GM23338 (cell line): ENCODE measurements at regions not wholly inside any gene's neighbourhood (a gene's known extent, or its start where the extent isn't known, plus 50 kb on each side); places are given as distances from the start of the nearest gene placed in this dataset.

Experiments used
- CREB1 ChIP-seq: fragments of 250-450 bp; sonication (Bioruptor Pico); IDR thresholded peaks from 2 replicates; pipeline ENCODE4 v1.5.0; 2020; ENCODE audit warnings: low read depth, mild to moderate bottlenecking, moderate library complexity
- CTCF ChIP-seq, 2 experiments: fragments of 200-600 bp in 1 of 2; sonication (generic) in 1 of 2; conservative IDR thresholded peaks; 2 replicates each; pipeline versions ENCODE4 v1.5.1 to v1.6.1; 2016 to 2017; ENCODE audit warnings: antibody characterized with exemption in 2 of 2, low read depth in 2 of 2, mild to moderate bottlenecking in 2 of 2, moderate library complexity in 1 of 2
- ETS1 ChIP-seq: IDR thresholded peaks from 2 replicates; pipeline ENCODE4 v1.6.1; 2016; ENCODE audit warnings: antibody characterized with exemption
- EZH2 ChIP-seq: fragments of 200-600 bp; sonication (generic); IDR thresholded peaks from one replicate; pipeline ENCODE4 v1.8.0; 2017; ENCODE audit warnings: antibody characterized with exemption, mild to moderate bottlenecking, low read depth; ENCODE audit not compliant: unreplicated experiment
- EZH2phosphoT487 ChIP-seq: fragments of 200-600 bp; sonication (generic); IDR thresholded peaks from one replicate; pipeline ENCODE4 v1.8.1; 2018; ENCODE audit warnings: antibody characterized with exemption; ENCODE audit not compliant: unreplicated experiment
- JUNB ChIP-seq: IDR thresholded peaks from one replicate; pipeline ENCODE4 v1.6.1; 2016; ENCODE audit warnings: antibody characterized with exemption; ENCODE audit not compliant: unreplicated experiment
- NANOG ChIP-seq: IDR thresholded peaks from 2 replicates; pipeline ENCODE4 v1.6.1; 2016; ENCODE audit warnings: antibody characterized with exemption, borderline replicate concordance
- POLR2AphosphoS5 ChIP-seq: IDR thresholded peaks from 2 replicates; pipeline ENCODE4 v1.6.1; 2016; ENCODE audit warnings: antibody characterized with exemption, low read depth
- ZNF331 ChIP-seq: fragments of 250-450 bp; sonication (Bioruptor Pico); IDR thresholded peaks from 2 replicates; pipeline ENCODE4 v1.5.0; 2020; ENCODE audit warnings: low read depth, mild to moderate bottlenecking, moderate library complexity
- TF ChIP-seq, protein P1 (sequence below): IDR thresholded peaks from one replicate; pipeline ENCODE4 v1.6.1; 2018; ENCODE audit warnings: antibody characterized with exemption; ENCODE audit not compliant: unreplicated experiment

DNA sequence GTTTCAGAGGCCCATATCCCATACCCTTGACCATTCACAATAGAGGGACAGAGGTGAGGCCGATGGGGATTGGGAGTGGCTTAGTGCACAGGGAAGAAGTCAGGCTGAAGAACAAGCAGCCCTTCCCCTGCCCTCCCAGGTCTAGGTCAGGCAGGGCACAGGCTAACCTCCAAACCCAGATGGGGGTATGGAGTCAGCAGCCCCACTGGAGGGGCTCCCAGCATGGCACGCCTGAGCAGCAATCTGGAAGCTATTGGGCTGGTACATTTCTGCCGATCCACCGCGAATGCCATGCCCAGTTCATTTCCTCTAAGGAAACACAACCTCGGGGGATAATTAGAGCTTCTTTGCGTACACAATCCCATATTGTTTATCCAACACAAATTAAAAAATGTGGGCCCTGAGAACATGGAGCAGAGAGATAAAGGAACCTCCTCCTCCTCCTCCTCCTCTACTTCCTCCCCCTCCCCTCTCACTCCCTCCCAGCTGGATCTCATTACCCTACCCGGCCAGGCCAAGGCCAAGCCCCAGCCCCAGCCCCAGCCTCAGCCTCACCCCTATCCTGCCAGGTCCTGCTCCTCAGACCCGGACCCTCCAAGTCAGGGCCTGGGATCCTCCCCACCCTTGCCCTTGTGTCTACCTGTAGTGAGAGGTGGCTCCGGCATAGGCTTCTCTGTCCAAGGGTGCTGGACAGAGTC is 83.0 kb downstream of the PJA1 start:
- no peak for TF ChIP-seq CTCF (conservative IDR thresholded peaks at IDR 0.05; ENCODE audit: low read depth in 2 of 2)
- TF ChIP-seq JUNB = no peak
- TF ChIP-seq ZNF331 (CRISPR knock-in tag) = no peak
- TF ChIP-seq EZH2 = no peak
- TF ChIP-seq, protein P1, sequence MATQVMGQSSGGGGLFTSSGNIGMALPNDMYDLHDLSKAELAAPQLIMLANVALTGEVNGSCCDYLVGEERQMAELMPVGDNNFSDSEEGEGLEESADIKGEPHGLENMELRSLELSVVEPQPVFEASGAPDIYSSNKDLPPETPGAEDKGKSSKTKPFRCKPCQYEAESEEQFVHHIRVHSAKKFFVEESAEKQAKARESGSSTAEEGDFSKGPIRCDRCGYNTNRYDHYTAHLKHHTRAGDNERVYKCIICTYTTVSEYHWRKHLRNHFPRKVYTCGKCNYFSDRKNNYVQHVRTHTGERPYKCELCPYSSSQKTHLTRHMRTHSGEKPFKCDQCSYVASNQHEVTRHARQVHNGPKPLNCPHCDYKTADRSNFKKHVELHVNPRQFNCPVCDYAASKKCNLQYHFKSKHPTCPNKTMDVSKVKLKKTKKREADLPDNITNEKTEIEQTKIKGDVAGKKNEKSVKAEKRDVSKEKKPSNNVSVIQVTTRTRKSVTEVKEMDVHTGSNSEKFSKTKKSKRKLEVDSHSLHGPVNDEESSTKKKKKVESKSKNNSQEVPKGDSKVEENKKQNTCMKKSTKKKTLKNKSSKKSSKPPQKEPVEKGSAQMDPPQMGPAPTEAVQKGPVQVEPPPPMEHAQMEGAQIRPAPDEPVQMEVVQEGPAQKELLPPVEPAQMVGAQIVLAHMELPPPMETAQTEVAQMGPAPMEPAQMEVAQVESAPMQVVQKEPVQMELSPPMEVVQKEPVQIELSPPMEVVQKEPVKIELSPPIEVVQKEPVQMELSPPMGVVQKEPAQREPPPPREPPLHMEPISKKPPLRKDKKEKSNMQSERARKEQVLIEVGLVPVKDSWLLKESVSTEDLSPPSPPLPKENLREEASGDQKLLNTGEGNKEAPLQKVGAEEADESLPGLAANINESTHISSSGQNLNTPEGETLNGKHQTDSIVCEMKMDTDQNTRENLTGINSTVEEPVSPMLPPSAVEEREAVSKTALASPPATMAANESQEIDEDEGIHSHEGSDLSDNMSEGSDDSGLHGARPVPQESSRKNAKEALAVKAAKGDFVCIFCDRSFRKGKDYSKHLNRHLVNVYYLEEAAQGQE = no peak
- TF ChIP-seq POLR2AphosphoS5 = no peak
- no peak for TF ChIP-seq CREB1 (CRISPR knock-in tag)
- TF ChIP-seq EZH2phosphoT487 = no peak
- TF ChIP-seq NANOG = no peak
- no peak for TF ChIP-seq ETS1
